Parathyroid adenoma (tissue), 2 donors: ENCODE measurements at regions not wholly inside any gene's neighbourhood (a gene's known extent, or its start where the extent isn't known, plus 50 kb on each side); places are given as distances from the start of the nearest gene placed in this dataset.

Experiments used
- H2AFZ ChIP-seq: fragments of 300-600 bp; sonication (generic); one replicate; pipeline ENCODE4 v1.7.0; 2017; ENCODE audit warnings: antibody characterized with exemption, mild to moderate bottlenecking
- H3K27ac ChIP-seq: fragments of 300-600 bp; sonication (generic); one replicate; pipeline ENCODE4 v1.7.0; 2017
- H3K27me3 ChIP-seq: fragments of 300-600 bp; sonication (generic); one replicate; pipeline ENCODE4 v1.7.0; 2017; ENCODE audit warnings: low read length; ENCODE audit not compliant: control insufficient read depth, insufficient read depth
- H3K36me3 ChIP-seq: fragments of 300-600 bp; sonication (generic); one replicate; pipeline ENCODE4 v1.7.0; 2017; ENCODE audit warnings: low read length; ENCODE audit not compliant: control insufficient read depth, insufficient read depth
- H3K4me1 ChIP-seq: fragments of 300-600 bp; sonication (generic); one replicate; pipeline ENCODE4 v1.7.0; 2017; ENCODE audit warnings: control low read depth
- H3K4me2 ChIP-seq: fragments of 300-600 bp; sonication (generic); one replicate; pipeline ENCODE4 v1.7.0; 2017; ENCODE audit warnings: low read length
- H3K4me3 ChIP-seq: fragments of 300-600 bp; sonication (generic); one replicate; pipeline ENCODE4 v1.7.0; 2017; ENCODE audit warnings: low read depth, low read length
- H3K79me2 ChIP-seq: fragments of 300-600 bp; sonication (generic); one replicate; pipeline ENCODE4 v1.7.0; 2017; ENCODE audit warnings: control low read depth
- H3K9ac ChIP-seq: fragments of 300-600 bp; sonication (generic); one replicate; pipeline ENCODE4 v1.7.0; 2017; ENCODE audit warnings: mild to moderate bottlenecking
- H3K9me3 ChIP-seq: fragments of 300-600 bp; sonication (generic); one replicate; pipeline ENCODE4 v1.7.0; 2017; ENCODE audit warnings: low read length; ENCODE audit not compliant: control insufficient read depth
- CTCF ChIP-seq: fragments of 300-600 bp; sonication (generic); IDR thresholded peaks from one replicate; pipeline ENCODE4 v1.7.0; 2017; ENCODE audit warnings: antibody characterized with exemption, mild to moderate bottlenecking
- donor health status: primary hyperparathyroidism.

- Histone ChIP-seq H3K27me3 (no peaks in the 10 kb centered on the region), H3K4me1 (no peaks in the 10 kb centered on the region), H3K4me3 (no peak overlapping the region), H3K27ac (no peak overlapping the region), H3K4me2 (no peak overlapping the region), H3K36me3 (no peaks in the 10 kb centered on the region), H3K9me3 (no peaks in the 10 kb centered on the region), H2AFZ (no peak overlapping the region), H3K79me2 (no peaks in the 10 kb centered on the region), H3K9ac (no peak overlapping the region)
- TF ChIP-seq CTCF: no peak
These were observed 146.9 kb upstream of the RAB11FIP2 start for GRCh38 chr10:118193642-118194041.

GRCh38 chr10:118181021-118181420 lies 134.3 kb upstream of the RAB11FIP2 start:
- no peak overlapping the region for H3K4me3 ChIP-seq
- no peaks in the 10 kb centered on the region for H3K9me3 ChIP-seq
- no peaks in the 10 kb centered on the region for H3K79me2 ChIP-seq
- no peak overlapping the region for H3K4me2 ChIP-seq
- no peak overlapping the region for H3K27ac ChIP-seq
- H3K4me1 ChIP-seq: no peaks in the 10 kb centered on the region
- H2AFZ ChIP-seq: no peak overlapping the region
- no peaks in the 10 kb centered on the region for H3K36me3 ChIP-seq
- no peaks in the 10 kb centered on the region for H3K27me3 ChIP-seq
- no peak overlapping the region for H3K9ac ChIP-seq
- TF ChIP-seq CTCF: no peak

- H3K9me3 ChIP-seq: no peaks in the 10 kb centered on the region
- no peak overlapping the region for H3K9ac ChIP-seq
- no peak overlapping the region for H3K4me3 ChIP-seq
- no peak overlapping the region for H3K4me2 ChIP-seq
- TF ChIP-seq CTCF: no peak
- H2AFZ ChIP-seq: no peak overlapping the region
- H3K27me3 ChIP-seq: no peaks in the 10 kb centered on the region
- H3K27ac ChIP-seq: no peak overlapping the region
- H3K4me1 ChIP-seq: no peaks in the 10 kb centered on the region
- no peaks in the 10 kb centered on the region for H3K36me3 ChIP-seq
- H3K79me2 ChIP-seq: no peaks in the 10 kb centered on the region
These were observed 128.4 kb upstream of the RAB11FIP2 start for GRCh38 chr10:118175148-118175547.

- H3K4me3 ChIP-seq: no peak overlapping the region
- H2AFZ ChIP-seq: no peak overlapping the region
- H3K4me2 ChIP-seq: no peak overlapping the region
- no peaks in the 10 kb centered on the region for H3K36me3 ChIP-seq
- H3K27ac ChIP-seq: no peak overlapping the region
- H3K4me1 ChIP-seq: no peaks in the 10 kb centered on the region
- no peaks in the 10 kb centered on the region for H3K27me3 ChIP-seq
- no peak for TF ChIP-seq CTCF
- H3K79me2 ChIP-seq: no peaks in the 10 kb centered on the region
- no peaks in the 10 kb centered on the region for H3K9me3 ChIP-seq
- H3K9ac ChIP-seq: no peak overlapping the region
These were observed 126.6 kb upstream of the RAB11FIP2 start for GRCh38 chr10:118173296-118173695.

GRCh38 chr10:118171861-118172260 lies 125.1 kb upstream of the RAB11FIP2 start:
- no peak overlapping the region for H3K4me3 ChIP-seq
- H3K27ac ChIP-seq: no peak overlapping the region
- H3K4me1 ChIP-seq: no peaks in the 10 kb centered on the region
- no peaks in the 10 kb centered on the region for H3K36me3 ChIP-seq
- no peak overlapping the region for H2AFZ ChIP-seq
- no peaks in the 10 kb centered on the region for H3K79me2 ChIP-seq
- H3K9ac ChIP-seq: no peak overlapping the region
- H3K27me3 ChIP-seq: no peaks in the 10 kb centered on the region
- no peak for TF ChIP-seq CTCF
- H3K4me2 ChIP-seq: no peak overlapping the region
- no peaks in the 10 kb centered on the region for H3K9me3 ChIP-seq
